H1 (cell line): ENCODE measurements at regions not wholly inside any gene's neighbourhood (a gene's known extent, or its start where the extent isn't known, plus 50 kb on each side); places are given as distances from the start of the nearest gene placed in this dataset.

ENCODE experiments used
- GABPA ChIP-seq: IDR thresholded peaks from 2 replicates; pipeline ENCODE4 v1.6.1; 2011; ENCODE audit warnings: mild to moderate bottlenecking, low read length, moderate library complexity, borderline replicate concordance; ENCODE audit not compliant: insufficient read depth
- POLR2AphosphoS5 ChIP-seq: IDR thresholded peaks from 2 replicates; pipeline ENCODE4 v1.6.1; 2011; ENCODE audit warnings: low read depth, low read length
- SP1 ChIP-seq: IDR thresholded peaks from 2 replicates; pipeline ENCODE4 v1.6.1; 2011; ENCODE audit warnings: low read depth, low read length
- SUZ12 ChIP-seq: fragments of 200-600 bp; sonication (generic); IDR thresholded peaks from 2 replicates; pipeline ENCODE4 v1.6.1; 2012; ENCODE audit warnings: mild to moderate bottlenecking, inconsistent platforms, low read length, moderate library complexity, mixed read lengths
- TAF1 ChIP-seq: IDR thresholded peaks from 2 replicates; pipeline ENCODE4 v1.6.1; 2011; ENCODE audit warnings: mild to moderate bottlenecking, low read depth, low read length
- ZNF274 ChIP-seq: IDR thresholded peaks from 2 replicates; pipeline ENCODE4 v1.7.0; 2012; ENCODE audit warnings: low read length, borderline replicate concordance; ENCODE audit errors: extremely low read depth
- TF ChIP-seq, protein P1 (sequence below), 3 experiments: IDR thresholded peaks; 1 replicate in 2 of 3; 2 replicates in 1 of 3; pipeline versions ENCODE4 v1.5.1 to v1.6.1; 2011; ENCODE audit warnings: low read length in 3 of 3, mild to moderate bottlenecking in 3 of 3, inconsistent platforms in 2 of 3, low read depth in 1 of 3, moderate library complexity in 1 of 3; ENCODE audit not compliant: insufficient read depth in 1 of 3; ENCODE audit errors: control extremely low read depth in 1 of 3
- TF ChIP-seq, protein P2 (sequence below): IDR thresholded peaks from 2 replicates; pipeline ENCODE4 v1.6.1; 2012; ENCODE audit warnings: inconsistent platforms
- TF ChIP-seq, protein P3 (sequence below): IDR thresholded peaks from 2 replicates; pipeline ENCODE4 v1.6.1; 2011; ENCODE audit warnings: low read depth, mild to moderate bottlenecking, low read length; ENCODE audit not compliant: insufficient read depth

DNA sequence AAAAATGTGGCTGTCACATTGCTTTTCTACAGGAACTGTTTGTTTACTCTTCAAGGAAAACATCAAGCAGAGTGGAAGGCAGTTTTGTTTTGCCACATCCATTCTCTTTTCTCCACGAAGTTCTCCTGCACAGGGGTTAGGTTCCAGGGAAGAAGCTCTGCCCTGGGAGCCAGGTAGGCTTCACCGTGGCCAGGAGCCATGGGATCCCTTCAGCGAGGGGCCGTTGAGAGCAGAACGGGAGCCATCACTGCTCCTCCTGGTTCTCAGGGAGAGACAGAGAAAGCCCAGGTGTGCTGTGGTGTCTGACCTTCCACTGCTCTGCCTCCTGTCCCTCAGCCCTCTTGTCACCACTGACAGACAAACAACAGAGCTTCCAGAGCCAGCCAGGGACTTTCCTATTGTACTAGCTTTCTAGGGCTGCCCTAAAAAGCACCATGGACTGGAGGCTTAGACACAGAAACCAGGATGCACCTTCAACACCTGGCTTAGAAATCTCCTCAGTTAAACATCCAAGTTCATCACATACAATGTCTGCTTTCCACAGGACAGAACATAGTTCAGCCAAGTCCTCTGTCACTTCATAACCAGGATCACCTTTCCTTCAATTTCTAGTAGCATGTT, 75.6 kb upstream of the SLC22A23 start:
- TF ChIP-seq, protein P1, sequence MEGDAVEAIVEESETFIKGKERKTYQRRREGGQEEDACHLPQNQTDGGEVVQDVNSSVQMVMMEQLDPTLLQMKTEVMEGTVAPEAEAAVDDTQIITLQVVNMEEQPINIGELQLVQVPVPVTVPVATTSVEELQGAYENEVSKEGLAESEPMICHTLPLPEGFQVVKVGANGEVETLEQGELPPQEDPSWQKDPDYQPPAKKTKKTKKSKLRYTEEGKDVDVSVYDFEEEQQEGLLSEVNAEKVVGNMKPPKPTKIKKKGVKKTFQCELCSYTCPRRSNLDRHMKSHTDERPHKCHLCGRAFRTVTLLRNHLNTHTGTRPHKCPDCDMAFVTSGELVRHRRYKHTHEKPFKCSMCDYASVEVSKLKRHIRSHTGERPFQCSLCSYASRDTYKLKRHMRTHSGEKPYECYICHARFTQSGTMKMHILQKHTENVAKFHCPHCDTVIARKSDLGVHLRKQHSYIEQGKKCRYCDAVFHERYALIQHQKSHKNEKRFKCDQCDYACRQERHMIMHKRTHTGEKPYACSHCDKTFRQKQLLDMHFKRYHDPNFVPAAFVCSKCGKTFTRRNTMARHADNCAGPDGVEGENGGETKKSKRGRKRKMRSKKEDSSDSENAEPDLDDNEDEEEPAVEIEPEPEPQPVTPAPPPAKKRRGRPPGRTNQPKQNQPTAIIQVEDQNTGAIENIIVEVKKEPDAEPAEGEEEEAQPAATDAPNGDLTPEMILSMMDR (IDR thresholded peaks at IDR 0.05; ENCODE audit: control extremely low read depth in 1 of 3, insufficient read depth in 1 of 3, low read depth in 1 of 3, low read length in 3 of 3), result no peak
- TF ChIP-seq GABPA, result no peak
- no peak for TF ChIP-seq POLR2AphosphoS5
- TF ChIP-seq SUZ12, result no peak
- TF ChIP-seq, protein P2, sequence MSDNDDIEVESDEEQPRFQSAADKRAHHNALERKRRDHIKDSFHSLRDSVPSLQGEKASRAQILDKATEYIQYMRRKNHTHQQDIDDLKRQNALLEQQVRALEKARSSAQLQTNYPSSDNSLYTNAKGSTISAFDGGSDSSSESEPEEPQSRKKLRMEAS, result no peak
- no peak for TF ChIP-seq ZNF274
- no peak for TF ChIP-seq SP1
- TF ChIP-seq TAF1, result no peak
- TF ChIP-seq, protein P3, sequence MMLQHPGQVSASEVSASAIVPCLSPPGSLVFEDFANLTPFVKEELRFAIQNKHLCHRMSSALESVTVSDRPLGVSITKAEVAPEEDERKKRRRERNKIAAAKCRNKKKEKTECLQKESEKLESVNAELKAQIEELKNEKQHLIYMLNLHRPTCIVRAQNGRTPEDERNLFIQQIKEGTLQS, result no peak
